COLO668 (cell line): ENCODE measurements at regions not wholly inside any gene's neighbourhood (a gene's known extent, or its start where the extent isn't known, plus 50 kb on each side); places are given as distances from the start of the nearest gene placed in this dataset.
"Not testable (repeated sequence)": the region's sequence is repeated elsewhere in the genome, so short reads cannot be mapped to it uniquely, and the experiment has no call there.

Source experiments
- DNase-seq: peaks from one replicate; lab custom pipeline; 2025; ENCODE audit not compliant: unreplicated experiment; lab: John Stamatoyannopoulos, UW

GRCh38 chr6:40705354-40705753, 118.2 kb upstream of the LRFN2 start:
- no peak for DNase-seq

- no peak for DNase-seq
Measured at GRCh38 chr6:40701352-40702007, 114.3 kb upstream of the LRFN2 start.

- no peak for DNase-seq
Measured at GRCh38 chr6:40700006-40700580, 112.9 kb upstream of the LRFN2 start.

- peak; percentile 62 for DNase-seq
Measured at GRCh38 chr6:40695750-40696415, 108.7 kb upstream of the LRFN2 start.

- DNase-seq: peak; percentile 2
Measured at GRCh38 chr6:40695114-40695513, 108.0 kb upstream of the LRFN2 start.

- DNase-seq: no peak
Measured at GRCh38 chr6:40693768-40694167, 106.6 kb upstream of the LRFN2 start.

GRCh38 chr6:40692337-40692736, 105.2 kb upstream of the LRFN2 start:
- no peak for DNase-seq

- DNase-seq: no peak
Measured at GRCh38 chr6:40689185-40689584, 102.0 kb upstream of the LRFN2 start.

GRCh38 chr6:40688214-40688761, 101.1 kb upstream of the LRFN2 start:
- DNase-seq: no peak

- DNase-seq: no peak
Measured at GRCh38 chr6:40685862-40686261, 98.7 kb upstream of the LRFN2 start.

- no peak for DNase-seq
Measured at GRCh38 chr6:40681622-40682021, 94.5 kb upstream of the LRFN2 start.

GRCh38 chr6:40678941-40679340, 91.8 kb upstream of the LRFN2 start:
- DNase-seq: no peak

- DNase-seq: peak; percentile 70
Measured at GRCh38 chr6:40674170-40674569, 87.0 kb upstream of the LRFN2 start.

GRCh38 chr6:40672087-40672486, 84.9 kb upstream of the LRFN2 start:
- DNase-seq: peak; percentile 65

GRCh38 chr6:40671694-40672050, 84.5 kb upstream of the LRFN2 start:
- DNase-seq: peak; percentile 77

GRCh38 chr6:40671001-40671693, 84.0 kb upstream of the LRFN2 start:
- DNase-seq: peak; percentile 86

GRCh38 chr6:40669343-40669742, 82.2 kb upstream of the LRFN2 start:
- DNase-seq: no peak

GRCh38 chr6:40668203-40668602, 81.0 kb upstream of the LRFN2 start:
- DNase-seq: no peak

GRCh38 chr6:40666530-40666929, 79.4 kb upstream of the LRFN2 start:
- no peak for DNase-seq

- peak; percentile 50 for DNase-seq
Measured at GRCh38 chr6:40661726-40662125, 74.6 kb upstream of the LRFN2 start.

- not testable (repeated sequence) for DNase-seq
Measured at GRCh38 chr6:40656772-40657171, 69.6 kb upstream of the LRFN2 start.

GRCh38 chr6:40654828-40655227, 67.7 kb upstream of the LRFN2 start:
- no peak for DNase-seq
